Fibroblast of lung (primary cell): ENCODE measurements at regions not wholly inside any gene's neighbourhood (a gene's known extent, or its start where the extent isn't known, plus 50 kb on each side); places are given as distances from the start of the nearest gene placed in this dataset.

Experiments used
- DNase-seq, 2 donors: peaks; one replicate each; pipeline versions ENCODE4 v3.0.0 to v3.0.0-alpha.2; 2010; ENCODE audit warnings: low read depth in 2 of 2
- H2AFZ ChIP-seq: 2 replicates; pipeline ENCODE4 v1.5.1; 2012; ENCODE audit warnings: low read length, control low read depth, inconsistent platforms
- H3K27ac ChIP-seq: 2 replicates; pipeline ENCODE4 v1.5.1; 2011; ENCODE audit warnings: low read length, control low read depth; ENCODE audit not compliant: insufficient read depth
- H3K27me3 ChIP-seq: 2 replicates; pipeline ENCODE4 v1.5.1; 2011; ENCODE audit warnings: mild to moderate bottlenecking, low read length; ENCODE audit not compliant: control insufficient read depth, insufficient read depth
- H3K36me3 ChIP-seq: 2 replicates; pipeline ENCODE4 v1.5.1; 2011; ENCODE audit warnings: low read length; ENCODE audit not compliant: control insufficient read depth, insufficient read depth
- H3K4me1 ChIP-seq: 2 replicates; pipeline ENCODE4 v1.5.1; 2011; ENCODE audit warnings: low read length; ENCODE audit not compliant: control insufficient read depth, insufficient read depth; ENCODE audit errors: extremely low read depth
- H3K4me2 ChIP-seq: 2 replicates; pipeline ENCODE4 v1.5.1; 2011; ENCODE audit warnings: low read length, control low read depth; ENCODE audit not compliant: insufficient read depth; ENCODE audit errors: extremely low read depth
- H3K4me3 ChIP-seq, 4 experiments: fragments of 200-600 bp in 1 of 4; sonication (generic) in 1 of 4; replicated peaks in 1 of 4; 2 replicates each; pipeline ENCODE4 v1.5.1; 2011 to 2016; ENCODE audit warnings: low read length in 4 of 4, low read depth in 3 of 4, mild to moderate bottlenecking in 3 of 4, control low read depth in 2 of 4, inconsistent platforms in 1 of 4, mixed read lengths in 1 of 4; ENCODE audit not compliant: insufficient read depth in 1 of 4; ENCODE audit errors: control extremely low read depth in 1 of 4
- H3K79me2 ChIP-seq: 2 replicates; pipeline ENCODE4 v1.5.1; 2012; ENCODE audit warnings: mild to moderate bottlenecking, low read length, inconsistent platforms; ENCODE audit not compliant: control insufficient read depth, insufficient read depth
- H3K9ac ChIP-seq: 2 replicates; pipeline ENCODE4 v1.5.1; 2011; ENCODE audit warnings: mild to moderate bottlenecking, low read length, control low read depth; ENCODE audit not compliant: insufficient read depth
- H3K9me3 ChIP-seq: 2 replicates; pipeline ENCODE4 v1.5.1; 2012; ENCODE audit warnings: low read depth, low read length; ENCODE audit not compliant: control insufficient read depth, insufficient read depth
- H4K20me1 ChIP-seq: 2 replicates; pipeline ENCODE4 v1.5.1; 2011; ENCODE audit warnings: low read length; ENCODE audit not compliant: control insufficient read depth, insufficient read depth; ENCODE audit errors: extremely low read depth
- CTCF ChIP-seq, 2 donors: IDR thresholded peaks in 1 of 2; conservative IDR thresholded peaks in 1 of 2; 1 replicate in 1 of 2; 2 replicates in 1 of 2; pipeline ENCODE4 v1.5.1; 2011 to 2012; ENCODE audit warnings: low read length in 2 of 2, control low read depth in 1 of 2, inconsistent platforms in 1 of 2, low read depth in 1 of 2, mild to moderate bottlenecking in 1 of 2
- EZH2 ChIP-seq: IDR thresholded peaks from 2 replicates; pipeline ENCODE4 v1.5.1; 2012; ENCODE audit warnings: low read length, control low read depth, mild to moderate bottlenecking; ENCODE audit errors: missing control alignments

GRCh38 chr7:136049818-136050461 is 72.8 kb upstream of the MTPN start:
- no peak overlapping the region for H3K4me2 ChIP-seq
- no peaks in the 10 kb centered on the region for H3K79me2 ChIP-seq
- DNase-seq, result no peak
- no peaks in the 10 kb centered on the region for H3K27me3 ChIP-seq
- H3K4me1 ChIP-seq, result no peaks in the 10 kb centered on the region
- no peaks in the 10 kb centered on the region for H4K20me1 ChIP-seq
- TF ChIP-seq EZH2 (no peak), CTCF (conservative IDR thresholded peaks at IDR 0.05 in 1 of 2, IDR thresholded peaks at IDR 0.05 in 1 of 2; ENCODE audit: low read depth in 1 of 2, low read length in 2 of 2) (no peak)
- no peak overlapping the region for H3K9ac ChIP-seq
- no peaks in the 10 kb centered on the region for H3K36me3 ChIP-seq
- no peak overlapping the region for H2AFZ ChIP-seq
- no peaks in the 10 kb centered on the region for H3K9me3 ChIP-seq
- H3K27ac ChIP-seq, result no peak overlapping the region
- H3K4me3 ChIP-seq, result no peak overlapping the region

GRCh38 chr7:136049117-136049516 is 72.0 kb upstream of the MTPN start:
- Histone ChIP-seq H3K79me2 (no peaks in the 10 kb centered on the region), H3K9ac (no peak overlapping the region), H2AFZ (no peak overlapping the region), H3K4me3 (no peak overlapping the region), H3K36me3 (no peaks in the 10 kb centered on the region), H3K27ac (no peak overlapping the region), H4K20me1 (no peaks in the 10 kb centered on the region), H3K27me3 (no peaks in the 10 kb centered on the region), H3K4me1 (no peaks in the 10 kb centered on the region), H3K9me3 (no peaks in the 10 kb centered on the region), H3K4me2 (no peak overlapping the region)
- TF ChIP-seq CTCF (conservative IDR thresholded peaks at IDR 0.05 in 1 of 2, IDR thresholded peaks at IDR 0.05 in 1 of 2; ENCODE audit: low read depth in 1 of 2, low read length in 2 of 2), result no peak
- no peak for TF ChIP-seq EZH2
- DNase-seq, result no peak

GRCh38 chr7:136046548-136046947 is 69.4 kb upstream of the MTPN start:
- H3K4me3 ChIP-seq, result no peak overlapping the region
- no peaks in the 10 kb centered on the region for H3K36me3 ChIP-seq
- no peak overlapping the region for H3K4me2 ChIP-seq
- DNase-seq, result no peak
- H3K9ac ChIP-seq, result no peak overlapping the region
- no peak overlapping the region for H3K27ac ChIP-seq
- no peak overlapping the region for H2AFZ ChIP-seq
- no peaks in the 10 kb centered on the region for H3K9me3 ChIP-seq
- no peaks in the 10 kb centered on the region for H3K27me3 ChIP-seq
- TF ChIP-seq EZH2, result no peak
- no peak for TF ChIP-seq CTCF (conservative IDR thresholded peaks at IDR 0.05 in 1 of 2, IDR thresholded peaks at IDR 0.05 in 1 of 2; ENCODE audit: low read depth in 1 of 2, low read length in 2 of 2)
- H3K79me2 ChIP-seq, result no peaks in the 10 kb centered on the region
- no peaks in the 10 kb centered on the region for H4K20me1 ChIP-seq
- H3K4me1 ChIP-seq, result no peaks in the 10 kb centered on the region
